Uterus (tissue), 2 donors: ENCODE measurements at regions not wholly inside any gene's neighbourhood (a gene's known extent, or its start where the extent isn't known, plus 50 kb on each side); places are given as distances from the start of the nearest gene placed in this dataset.

Experiments
- POLR2A ChIP-seq, 2 donors: fragments of 450-650 bp; IDR thresholded peaks; one replicate each; pipeline ENCODE4 v1.6.1; 2016; ENCODE audit warnings: antibody characterized with exemption in 2 of 2, mild to moderate bottlenecking in 1 of 2, moderate library complexity in 1 of 2
- TF ChIP-seq, protein P1 (sequence below), 4 experiments: fragments of 200-600 bp in 2 of 4; fragments of 450-650 bp in 2 of 4; sonication (generic) in 2 of 4; IDR thresholded peaks; one replicate each; pipeline ENCODE4 v1.5.1; 2016 to 2019; ENCODE audit warnings: antibody characterized with exemption in 4 of 4, mild to moderate bottlenecking in 2 of 4, moderate library complexity in 1 of 4

DNA sequence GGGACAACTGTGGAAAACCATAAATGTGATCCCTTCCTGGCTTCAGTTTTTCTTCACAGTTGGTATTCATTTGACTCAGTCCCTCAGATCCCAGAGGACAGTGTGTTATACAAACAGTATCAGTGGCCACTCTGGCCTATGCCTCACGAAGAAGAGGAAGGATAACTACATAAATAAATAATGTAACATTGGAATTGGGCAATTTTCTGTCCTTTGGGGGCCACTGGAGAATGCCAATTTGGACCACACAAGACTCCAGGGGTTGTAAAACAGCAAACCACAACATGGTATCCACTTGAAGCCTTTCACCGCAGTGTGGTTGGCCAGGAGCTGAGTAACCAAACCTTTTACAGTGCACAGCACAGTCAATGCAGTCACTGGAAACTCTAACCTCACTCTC lies 1077.0 kb downstream of the ROBO2 start:
- no peak for TF ChIP-seq POLR2A (IDR thresholded peaks at IDR 0.05)
- TF ChIP-seq, protein P1, sequence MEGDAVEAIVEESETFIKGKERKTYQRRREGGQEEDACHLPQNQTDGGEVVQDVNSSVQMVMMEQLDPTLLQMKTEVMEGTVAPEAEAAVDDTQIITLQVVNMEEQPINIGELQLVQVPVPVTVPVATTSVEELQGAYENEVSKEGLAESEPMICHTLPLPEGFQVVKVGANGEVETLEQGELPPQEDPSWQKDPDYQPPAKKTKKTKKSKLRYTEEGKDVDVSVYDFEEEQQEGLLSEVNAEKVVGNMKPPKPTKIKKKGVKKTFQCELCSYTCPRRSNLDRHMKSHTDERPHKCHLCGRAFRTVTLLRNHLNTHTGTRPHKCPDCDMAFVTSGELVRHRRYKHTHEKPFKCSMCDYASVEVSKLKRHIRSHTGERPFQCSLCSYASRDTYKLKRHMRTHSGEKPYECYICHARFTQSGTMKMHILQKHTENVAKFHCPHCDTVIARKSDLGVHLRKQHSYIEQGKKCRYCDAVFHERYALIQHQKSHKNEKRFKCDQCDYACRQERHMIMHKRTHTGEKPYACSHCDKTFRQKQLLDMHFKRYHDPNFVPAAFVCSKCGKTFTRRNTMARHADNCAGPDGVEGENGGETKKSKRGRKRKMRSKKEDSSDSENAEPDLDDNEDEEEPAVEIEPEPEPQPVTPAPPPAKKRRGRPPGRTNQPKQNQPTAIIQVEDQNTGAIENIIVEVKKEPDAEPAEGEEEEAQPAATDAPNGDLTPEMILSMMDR (IDR thresholded peaks at IDR 0.05): no peak
